Neuronal stem cell (in vitro differentiated cells): ENCODE measurements at regions not wholly inside any gene's neighbourhood (a gene's known extent, or its start where the extent isn't known, plus 50 kb on each side); places are given as distances from the start of the nearest gene placed in this dataset.

Source experiments
- DNase-seq: peaks from one replicate; pipeline ENCODE4 v3.0.0-alpha.2; 2013; ENCODE audit warnings: low spot score
- H2AFZ ChIP-seq: one replicate; pipeline ENCODE4 v1.6.1; 2013; ENCODE audit warnings: mild to moderate bottlenecking, low read length, inconsistent platforms
- H2AK5ac ChIP-seq: 2 replicates; pipeline ENCODE4 v1.6.1; 2013; ENCODE audit warnings: low read depth, mild to moderate bottlenecking, inconsistent platforms, low read length, moderate library complexity, mixed read lengths
- H2BK120ac ChIP-seq: 2 replicates; pipeline ENCODE4 v1.6.1; 2013; ENCODE audit warnings: low read depth, mild to moderate bottlenecking, inconsistent platforms, low read length, moderate library complexity, mixed read lengths
- H2BK12ac ChIP-seq: one replicate; pipeline ENCODE4 v1.6.1; 2013; ENCODE audit warnings: low read length, inconsistent platforms
- H2BK15ac ChIP-seq: 2 replicates; pipeline ENCODE4 v1.6.1; 2013; ENCODE audit warnings: mild to moderate bottlenecking, low read length, inconsistent platforms, mixed read lengths
- H2BK5ac ChIP-seq: one replicate; pipeline ENCODE4 v1.6.1; 2013; ENCODE audit warnings: inconsistent platforms, mild to moderate bottlenecking, low read length, moderate library complexity
- H3K14ac ChIP-seq: one replicate; pipeline ENCODE4 v1.6.1; 2013; ENCODE audit warnings: low read length, inconsistent platforms
- H3K18ac ChIP-seq: 2 replicates; pipeline ENCODE4 v1.6.1; 2013; ENCODE audit warnings: low read length, inconsistent platforms
- H3K23ac ChIP-seq: 2 replicates; pipeline ENCODE4 v1.6.1; 2013; ENCODE audit warnings: low read depth, mild to moderate bottlenecking, mixed read lengths, low read length, inconsistent platforms; ENCODE audit not compliant: poor library complexity
- H3K27ac ChIP-seq: replicated peaks from 3 replicates; pipeline ENCODE4 v1.5.1; 2013; ENCODE audit warnings: low read length, inconsistent platforms
- H3K27me3 ChIP-seq, 3 experiments: 2 replicates each; pipeline ENCODE4 v1.6.1; 2013; ENCODE audit warnings: low read length in 3 of 3, mild to moderate bottlenecking in 2 of 3, inconsistent platforms in 1 of 3, low read depth in 1 of 3, mixed read lengths in 1 of 3, moderate library complexity in 1 of 3; ENCODE audit not compliant: control insufficient read depth in 3 of 3, insufficient read depth in 3 of 3
- H3K36me3 ChIP-seq, 2 donors: replicated peaks in 1 of 2; 2 replicates each; pipeline ENCODE4 v1.6.1; 2013; ENCODE audit warnings: low read length in 2 of 2; ENCODE audit not compliant: control insufficient read depth in 2 of 2, insufficient read depth in 2 of 2
- H3K4ac ChIP-seq: 2 replicates; pipeline ENCODE4 v1.6.1; 2013; ENCODE audit warnings: inconsistent platforms, mild to moderate bottlenecking, low read length, moderate library complexity
- H3K4me1 ChIP-seq, 2 donors: 1 replicate in 1 of 2; 2 replicates in 1 of 2; pipeline ENCODE4 v1.6.1; 2013; ENCODE audit warnings: low read length in 2 of 2, low read depth in 1 of 2; ENCODE audit not compliant: control insufficient read depth in 2 of 2, insufficient read depth in 1 of 2
- H3K4me2 ChIP-seq: one replicate; pipeline ENCODE4 v1.6.1; 2013; ENCODE audit warnings: mild to moderate bottlenecking, low read length, inconsistent platforms; ENCODE audit not compliant: insufficient read depth, poor library complexity, severe bottlenecking
- H3K4me3 ChIP-seq, 2 donors: 2 replicates each; pipeline ENCODE4 v1.5.1; 2013; ENCODE audit warnings: low read length in 2 of 2, mild to moderate bottlenecking in 2 of 2, inconsistent platforms in 1 of 2, moderate library complexity in 1 of 2
- H3K79me1 ChIP-seq: one replicate; pipeline ENCODE4 v1.6.1; 2013; ENCODE audit warnings: low read depth, mild to moderate bottlenecking, inconsistent platforms, low read length, moderate library complexity
- H3K9ac ChIP-seq: one replicate; pipeline ENCODE4 v1.6.1; 2013; ENCODE audit warnings: mild to moderate bottlenecking, low read depth, low read length, inconsistent platforms; ENCODE audit not compliant: poor library complexity
- H3K9me3 ChIP-seq, 2 donors: replicated peaks in 1 of 2; 2 replicates each; pipeline versions ENCODE3 to v1.6.1; 2013; ENCODE audit warnings: low read length in 2 of 2, mild to moderate bottlenecking in 2 of 2, inconsistent platforms in 1 of 2, low read depth in 1 of 2, mixed read lengths in 1 of 2, moderate library complexity in 1 of 2; ENCODE audit not compliant: control insufficient read depth in 2 of 2, insufficient read depth in 1 of 2
- H4K8ac ChIP-seq: one replicate; pipeline ENCODE4 v1.6.1; 2013; ENCODE audit warnings: low read depth, mild to moderate bottlenecking, inconsistent platforms, low read length, moderate library complexity
- H4K91ac ChIP-seq: one replicate; pipeline ENCODE4 v1.6.1; 2013; ENCODE audit warnings: low read length, low read depth, mild to moderate bottlenecking, inconsistent platforms; ENCODE audit not compliant: poor library complexity
- WGBS, 2 donors: extraction: QIAGEN DNeasy Blood & Tissue Kit; methylation state at CpG; one replicate each; pipeline ENCODE4 v1.1.7; 2013; ENCODE audit warnings: missing lambda C conversion rate in 2 of 2, mixed read lengths in 1 of 2; ENCODE audit not compliant: insufficient read length in 2 of 2, insufficient replicate concordance in 1 of 2; ENCODE audit errors: extremely low coverage in 2 of 2; 5-methylcytosine and 5-hydroxymethylcytosine counted together

- Histone ChIP-seq H4K91ac (no peak overlapping the region), H3K4me2 (no peak overlapping the region), H3K4me1 (peaks cover 0 to 8% of the 10 kb centered on the region in 2 donors), H3K9me3 (no peaks in the 10 kb centered on the region), H3K14ac (no peak overlapping the region), H2AK5ac (peak overlapping the region; percentile 79), H3K4ac (no peak overlapping the region), H2BK120ac (no peak overlapping the region), H4K8ac (no peak overlapping the region), H3K4me3 (no peak overlapping the region), H2BK5ac (no peak overlapping the region), H2BK12ac (no peak overlapping the region), H3K23ac (no peak overlapping the region), H2BK15ac (peak overlapping the region; percentile 67), H3K27me3 (no peaks in the 10 kb centered on the region), H2AFZ (no peak overlapping the region), H3K27ac (no peak overlapping the region), H3K36me3 (no peaks in the 10 kb centered on the region), H3K18ac (peak overlapping the region; percentile 57), H3K79me1 (peaks cover 2% of the 10 kb centered on the region), H3K9ac (no peak overlapping the region)
- WGBS, 2 donors: no CpG with 5 or more reads among the region's 11 CpGs
- no peak for DNase-seq
Observed at GRCh38 chr10:131573256-131573655, 261.7 kb upstream of the TCERG1L start.

- peak overlapping the region; percentile 67 for H2BK15ac ChIP-seq
- no peak overlapping the region for H3K14ac ChIP-seq
- no peak overlapping the region for H3K4me3 ChIP-seq
- H3K27me3 ChIP-seq: no peaks in the 10 kb centered on the region
- H3K27ac ChIP-seq: no peak overlapping the region
- H2AFZ ChIP-seq: no peak overlapping the region
- H4K8ac ChIP-seq: no peak overlapping the region
- WGBS, 2 donors: no CpG with 5 or more reads among the region's 2 CpGs
- peak overlapping the region; percentile 26 for H3K4ac ChIP-seq
- H2BK5ac ChIP-seq: no peak overlapping the region
- H3K36me3 ChIP-seq: no peaks in the 10 kb centered on the region
- no peak overlapping the region for H3K23ac ChIP-seq
- H2AK5ac ChIP-seq: peak overlapping the region; percentile 79
- DNase-seq: no peak
- no peak overlapping the region for H2BK12ac ChIP-seq
- no peak overlapping the region for H3K18ac ChIP-seq
- no peak overlapping the region for H3K9ac ChIP-seq
- H4K91ac ChIP-seq: no peak overlapping the region
- no peaks in the 10 kb centered on the region for H3K9me3 ChIP-seq
- peaks cover 0 to 8% of the 10 kb centered on the region in 2 donors for H3K4me1 ChIP-seq
- H2BK120ac ChIP-seq: no peak overlapping the region
- H3K79me1 ChIP-seq: peaks cover 2% of the 10 kb centered on the region
- H3K4me2 ChIP-seq: no peak overlapping the region
Observed at GRCh38 chr10:131573707-131574106, 262.2 kb upstream of the TCERG1L start.

- Histone ChIP-seq H3K36me3 (no peaks in the 10 kb centered on the region), H3K14ac (peak overlapping the region; percentile 56), H3K23ac (no peak overlapping the region), H2AK5ac (peak overlapping the region; percentile 63), H2AFZ (no peak overlapping the region), H3K9ac (no peak overlapping the region), H2BK5ac (peak overlapping the region; percentile 66), H3K4me3 (no peak overlapping the region), H3K18ac (peak overlapping the region; percentile 52), H3K79me1 (peaks cover 2% of the 10 kb centered on the region), H3K27me3 (no peaks in the 10 kb centered on the region), H2BK12ac (peak overlapping the region; percentile 73), H4K8ac (no peak overlapping the region), H3K4ac (no peak overlapping the region), H3K9me3 (no peaks in the 10 kb centered on the region), H4K91ac (no peak overlapping the region), H3K4me1 (peaks cover 0 to 2% of the 10 kb centered on the region in 2 donors), H2BK15ac (peak overlapping the region; percentile 84), H3K4me2 (no peak overlapping the region), H3K27ac (no peak overlapping the region), H2BK120ac (no peak overlapping the region)
- WGBS, 2 donors: no CpG with 5 or more reads among the region's 7 CpGs
- DNase-seq: no peak
Observed at GRCh38 chr10:131574363-131574706, 262.8 kb upstream of the TCERG1L start.

GRCh38 chr10:131574707-131575430 is 263.3 kb upstream of the TCERG1L start:
- H3K27ac ChIP-seq: no peak overlapping the region
- peak overlapping the region; percentile 83 for H2BK120ac ChIP-seq
- no peak overlapping the region for H3K23ac ChIP-seq
- H3K18ac ChIP-seq: peak overlapping the region; percentile 52
- DNase-seq: no peak
- H2AK5ac ChIP-seq: peak overlapping the region; percentile 63
- H4K91ac ChIP-seq: no peak overlapping the region
- no peak overlapping the region for H3K14ac ChIP-seq
- H3K27me3 ChIP-seq: no peaks in the 10 kb centered on the region
- no peak overlapping the region for H2AFZ ChIP-seq
- no peak overlapping the region for H3K4me3 ChIP-seq
- no CpG with 5 or more reads among the region's 32 CpGs for WGBS, 2 donors
- H2BK12ac ChIP-seq: no peak overlapping the region
- H2BK15ac ChIP-seq: peak overlapping the region; percentile 84
- H3K9me3 ChIP-seq: no peaks in the 10 kb centered on the region
- H3K79me1 ChIP-seq: peaks cover 2% of the 10 kb centered on the region
- H3K4me1 ChIP-seq: peaks cover 0 to 1% of the 10 kb centered on the region in 2 donors
- no peak overlapping the region for H3K9ac ChIP-seq
- no peaks in the 10 kb centered on the region for H3K36me3 ChIP-seq
- H4K8ac ChIP-seq: no peak overlapping the region
- H3K4me2 ChIP-seq: no peak overlapping the region
- peak overlapping the region; percentile 66 for H2BK5ac ChIP-seq
- peak overlapping the region; percentile 53 for H3K4ac ChIP-seq
